H1 (cell line): ENCODE measurements at regions not wholly inside any gene's neighbourhood (a gene's known extent, or its start where the extent isn't known, plus 50 kb on each side); places are given as distances from the start of the nearest gene placed in this dataset.

Source experiments
- BCL11A ChIP-seq, 2 experiments: IDR thresholded peaks; one replicate each; pipeline ENCODE4 v1.6.1; 2011; ENCODE audit warnings: low read depth in 2 of 2, low read length in 2 of 2, mild to moderate bottlenecking in 2 of 2

DNA sequence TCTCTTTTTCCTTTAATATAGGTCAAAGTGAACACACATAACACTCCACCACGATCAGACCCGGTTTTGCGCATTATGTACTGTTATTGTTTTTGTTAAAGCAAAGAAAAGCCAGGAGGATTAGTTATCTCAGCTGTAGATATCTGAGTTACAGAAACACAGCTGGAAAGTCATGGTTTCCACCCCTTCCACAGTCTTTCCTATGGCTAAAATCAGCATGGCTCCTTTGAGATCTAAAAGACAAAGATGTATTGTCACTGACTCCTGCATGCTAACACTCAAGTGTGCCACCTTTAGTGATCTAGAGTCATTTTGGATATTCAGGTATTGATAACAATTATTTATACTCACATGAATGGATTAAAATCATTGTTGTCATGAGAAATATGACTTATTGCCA lies 260.0 kb downstream of the FIGN start (continued):
- no peak for TF ChIP-seq BCL11A (IDR thresholded peaks at IDR 0.05; ENCODE audit: low read depth in 2 of 2, low read length in 2 of 2)
